GM23338 (cell line): ENCODE measurements at regions not wholly inside any gene's neighbourhood (a gene's known extent, or its start where the extent isn't known, plus 50 kb on each side); places are given as distances from the start of the nearest gene placed in this dataset.

Experiments used
- ATAC-seq: fragments of 200-7000 bp; cut with Tn5 transposase; 3 replicates; pipeline ENCODE4 v1.9.1; 2020
- DNase-seq: peaks from one replicate; pipeline ENCODE4 v3.0.0-alpha.2; 2015; ENCODE audit warnings: low spot score
- H2AFZ ChIP-seq: fragments of 200-600 bp; sonication (generic); 2 replicates; pipeline ENCODE4 v1.8.0; 2016; ENCODE audit warnings: antibody characterized with exemption, mild to moderate bottlenecking, moderate library complexity
- H3F3A ChIP-seq: fragments of 200-600 bp; sonication (generic); replicated peaks from 2 replicates; pipeline ENCODE4 v1.8.0; 2017; ENCODE audit warnings: antibody characterized with exemption, mixed run types, low read depth
- H3K27ac ChIP-seq: fragments of 200-600 bp; sonication (generic); 2 replicates; pipeline ENCODE4 v1.6.1; 2016; ENCODE audit warnings: low read depth
- H3K27me3 ChIP-seq: fragments of 200-600 bp; sonication (generic); 2 replicates; pipeline ENCODE4 v1.8.0; 2016; ENCODE audit warnings: mild to moderate bottlenecking, mixed run types, moderate library complexity; ENCODE audit not compliant: insufficient read depth
- H3K36me3 ChIP-seq: fragments of 200-600 bp; sonication (generic); 2 replicates; pipeline ENCODE4 v1.8.0; 2016; ENCODE audit warnings: mild to moderate bottlenecking; ENCODE audit not compliant: insufficient read depth
- H3K4me1 ChIP-seq: fragments of 200-600 bp; sonication (generic); 2 replicates; pipeline ENCODE4 v1.8.0; 2016; ENCODE audit warnings: mild to moderate bottlenecking, moderate library complexity; ENCODE audit not compliant: insufficient read depth
- H3K4me2 ChIP-seq: fragments of 200-600 bp; sonication (generic); 2 replicates; pipeline ENCODE4 v1.7.1; 2017; ENCODE audit warnings: mixed run types
- H3K4me3 ChIP-seq: fragments of 200-600 bp; sonication (generic); 2 replicates; pipeline ENCODE4 v1.6.1; 2016; ENCODE audit warnings: mixed run types
- H3K79me2 ChIP-seq: fragments of 200-600 bp; sonication (generic); replicated peaks from 2 replicates; pipeline ENCODE4 v1.8.0; 2017; ENCODE audit warnings: mild to moderate bottlenecking; ENCODE audit not compliant: insufficient read depth
- H3K9me2 ChIP-seq: fragments of 200-600 bp; sonication (generic); 2 replicates; pipeline ENCODE4 v1.8.0; 2017; ENCODE audit not compliant: insufficient read depth
- H4K20me1 ChIP-seq: fragments of 200-600 bp; sonication (generic); replicated peaks from 2 replicates; pipeline ENCODE4 v1.8.0; 2017; ENCODE audit warnings: mild to moderate bottlenecking; ENCODE audit not compliant: insufficient read depth
- H3K27ac Mint-ChIP-seq: 2 replicates; pipeline ENCODE4 v1.8.0; 2020; ENCODE audit warnings: inconsistent platforms, mild to moderate bottlenecking, moderate library complexity, mixed read lengths
- H3K27me3 Mint-ChIP-seq: 3 replicates; pipeline ENCODE4 v1.8.0; 2022; ENCODE audit warnings: low read depth, mild to moderate bottlenecking, moderate library complexity, mixed read lengths, inconsistent platforms; ENCODE audit not compliant: insufficient read depth, poor library complexity
- H3K36me3 Mint-ChIP-seq: 3 replicates; pipeline ENCODE4 v1.8.0; 2021; ENCODE audit warnings: low read depth, mild to moderate bottlenecking, inconsistent platforms, moderate library complexity, mixed read lengths
- H3K4me1 Mint-ChIP-seq: 3 replicates; pipeline ENCODE4 v1.8.0; 2020; ENCODE audit warnings: mild to moderate bottlenecking, inconsistent platforms, mixed read lengths
- H3K4me3 Mint-ChIP-seq: 3 replicates; pipeline ENCODE4 v1.8.0; 2021; ENCODE audit warnings: moderate library complexity, mild to moderate bottlenecking, inconsistent platforms, mixed read lengths
- H3K9me3 Mint-ChIP-seq: 3 replicates; pipeline ENCODE4 v1.8.0; 2020; ENCODE audit warnings: moderate library complexity, mild to moderate bottlenecking, inconsistent platforms, mixed read lengths
- CREB1 ChIP-seq: fragments of 250-450 bp; sonication (Bioruptor Pico); IDR thresholded peaks from 2 replicates; pipeline ENCODE4 v1.5.0; 2020; ENCODE audit warnings: low read depth, mild to moderate bottlenecking, moderate library complexity
- EZH2 ChIP-seq: fragments of 200-600 bp; sonication (generic); IDR thresholded peaks from one replicate; pipeline ENCODE4 v1.8.0; 2017; ENCODE audit warnings: antibody characterized with exemption, mild to moderate bottlenecking, low read depth; ENCODE audit not compliant: unreplicated experiment
- JUNB ChIP-seq: IDR thresholded peaks from one replicate; pipeline ENCODE4 v1.6.1; 2016; ENCODE audit warnings: antibody characterized with exemption; ENCODE audit not compliant: unreplicated experiment
- NANOG ChIP-seq: IDR thresholded peaks from 2 replicates; pipeline ENCODE4 v1.6.1; 2016; ENCODE audit warnings: antibody characterized with exemption, borderline replicate concordance
- POLR2AphosphoS5 ChIP-seq: IDR thresholded peaks from 2 replicates; pipeline ENCODE4 v1.6.1; 2016; ENCODE audit warnings: antibody characterized with exemption, low read depth
- STAT1 ChIP-seq: IDR thresholded peaks from one replicate; pipeline ENCODE4 v1.6.1; 2016; ENCODE audit warnings: antibody characterized with exemption; ENCODE audit not compliant: unreplicated experiment
- ZNF114 ChIP-seq: fragments of 250-450 bp; sonication (Bioruptor Pico); IDR thresholded peaks from 2 replicates; pipeline ENCODE4 v1.5.0; 2020; ENCODE audit warnings: mild to moderate bottlenecking, moderate library complexity
- TF ChIP-seq, protein P1 (sequence below): fragments of 250-450 bp; sonication (Bioruptor Pico); IDR thresholded peaks from 2 replicates; pipeline ENCODE4 v1.5.0; 2020; ENCODE audit warnings: mild to moderate bottlenecking, moderate library complexity
- TF ChIP-seq, protein P2 (sequence below), 2 experiments: fragments of 200-600 bp in 1 of 2; sonication (generic) in 1 of 2; conservative IDR thresholded peaks; 2 replicates each; pipeline versions ENCODE4 v1.5.1 to v1.6.1; 2016 to 2017; ENCODE audit warnings: antibody characterized with exemption in 2 of 2, low read depth in 2 of 2, mild to moderate bottlenecking in 2 of 2, moderate library complexity in 1 of 2

DNA sequence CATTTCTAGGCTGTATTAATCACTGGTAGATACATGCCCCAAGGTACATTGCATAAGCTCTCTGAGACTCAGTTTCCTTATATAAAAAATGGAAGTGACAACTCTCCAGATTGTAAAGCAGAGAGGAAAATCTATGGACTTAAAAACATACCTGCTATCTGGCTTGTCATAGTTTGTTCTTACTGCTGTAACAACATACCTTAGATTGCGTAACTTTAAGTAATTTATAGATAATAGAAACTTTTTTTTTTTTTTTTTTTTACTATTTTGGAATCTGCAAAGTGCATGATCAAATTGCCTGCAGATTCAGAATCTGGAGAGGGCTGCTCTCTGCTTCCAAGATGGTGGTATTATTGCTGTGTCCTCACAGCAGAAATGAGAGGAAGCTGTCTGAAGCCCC, 827.7 kb upstream of the BRINP3 start:
- no peak overlapping the region for H3K4me3 ChIP-seq
- H3K4me1 ChIP-seq = no peaks in the 10 kb centered on the region
- no peak overlapping the region for H3K4me2 ChIP-seq
- H3F3A ChIP-seq = no peaks in the 10 kb centered on the region
- H2AFZ ChIP-seq = no peak overlapping the region
- Mint-ChIP-seq H3K27ac (no peak overlapping the region), H3K9me3 (peaks cover 9% of the 10 kb centered on the region; the same call in 2 of the 3 replicates), H3K36me3 (0 out of 3 replicates have a peak, but pooled peaks cover 2% of the 10 kb centered on the region), H3K4me1 (no peaks in the 10 kb centered on the region; the same call in 2 of the 3 replicates), H3K4me3 (no peak overlapping the region), H3K27me3 (peaks cover 2% of the 10 kb centered on the region)
- no peaks in the 10 kb centered on the region for H3K79me2 ChIP-seq
- no peaks in the 10 kb centered on the region for H4K20me1 ChIP-seq
- DNase-seq = no peak
- H3K9me2 ChIP-seq = 0 out of 2 replicates have a peak, but pooled peaks cover 7% of the 10 kb centered on the region
- H3K27me3 ChIP-seq = no peaks in the 10 kb centered on the region
- TF ChIP-seq, protein P1, sequence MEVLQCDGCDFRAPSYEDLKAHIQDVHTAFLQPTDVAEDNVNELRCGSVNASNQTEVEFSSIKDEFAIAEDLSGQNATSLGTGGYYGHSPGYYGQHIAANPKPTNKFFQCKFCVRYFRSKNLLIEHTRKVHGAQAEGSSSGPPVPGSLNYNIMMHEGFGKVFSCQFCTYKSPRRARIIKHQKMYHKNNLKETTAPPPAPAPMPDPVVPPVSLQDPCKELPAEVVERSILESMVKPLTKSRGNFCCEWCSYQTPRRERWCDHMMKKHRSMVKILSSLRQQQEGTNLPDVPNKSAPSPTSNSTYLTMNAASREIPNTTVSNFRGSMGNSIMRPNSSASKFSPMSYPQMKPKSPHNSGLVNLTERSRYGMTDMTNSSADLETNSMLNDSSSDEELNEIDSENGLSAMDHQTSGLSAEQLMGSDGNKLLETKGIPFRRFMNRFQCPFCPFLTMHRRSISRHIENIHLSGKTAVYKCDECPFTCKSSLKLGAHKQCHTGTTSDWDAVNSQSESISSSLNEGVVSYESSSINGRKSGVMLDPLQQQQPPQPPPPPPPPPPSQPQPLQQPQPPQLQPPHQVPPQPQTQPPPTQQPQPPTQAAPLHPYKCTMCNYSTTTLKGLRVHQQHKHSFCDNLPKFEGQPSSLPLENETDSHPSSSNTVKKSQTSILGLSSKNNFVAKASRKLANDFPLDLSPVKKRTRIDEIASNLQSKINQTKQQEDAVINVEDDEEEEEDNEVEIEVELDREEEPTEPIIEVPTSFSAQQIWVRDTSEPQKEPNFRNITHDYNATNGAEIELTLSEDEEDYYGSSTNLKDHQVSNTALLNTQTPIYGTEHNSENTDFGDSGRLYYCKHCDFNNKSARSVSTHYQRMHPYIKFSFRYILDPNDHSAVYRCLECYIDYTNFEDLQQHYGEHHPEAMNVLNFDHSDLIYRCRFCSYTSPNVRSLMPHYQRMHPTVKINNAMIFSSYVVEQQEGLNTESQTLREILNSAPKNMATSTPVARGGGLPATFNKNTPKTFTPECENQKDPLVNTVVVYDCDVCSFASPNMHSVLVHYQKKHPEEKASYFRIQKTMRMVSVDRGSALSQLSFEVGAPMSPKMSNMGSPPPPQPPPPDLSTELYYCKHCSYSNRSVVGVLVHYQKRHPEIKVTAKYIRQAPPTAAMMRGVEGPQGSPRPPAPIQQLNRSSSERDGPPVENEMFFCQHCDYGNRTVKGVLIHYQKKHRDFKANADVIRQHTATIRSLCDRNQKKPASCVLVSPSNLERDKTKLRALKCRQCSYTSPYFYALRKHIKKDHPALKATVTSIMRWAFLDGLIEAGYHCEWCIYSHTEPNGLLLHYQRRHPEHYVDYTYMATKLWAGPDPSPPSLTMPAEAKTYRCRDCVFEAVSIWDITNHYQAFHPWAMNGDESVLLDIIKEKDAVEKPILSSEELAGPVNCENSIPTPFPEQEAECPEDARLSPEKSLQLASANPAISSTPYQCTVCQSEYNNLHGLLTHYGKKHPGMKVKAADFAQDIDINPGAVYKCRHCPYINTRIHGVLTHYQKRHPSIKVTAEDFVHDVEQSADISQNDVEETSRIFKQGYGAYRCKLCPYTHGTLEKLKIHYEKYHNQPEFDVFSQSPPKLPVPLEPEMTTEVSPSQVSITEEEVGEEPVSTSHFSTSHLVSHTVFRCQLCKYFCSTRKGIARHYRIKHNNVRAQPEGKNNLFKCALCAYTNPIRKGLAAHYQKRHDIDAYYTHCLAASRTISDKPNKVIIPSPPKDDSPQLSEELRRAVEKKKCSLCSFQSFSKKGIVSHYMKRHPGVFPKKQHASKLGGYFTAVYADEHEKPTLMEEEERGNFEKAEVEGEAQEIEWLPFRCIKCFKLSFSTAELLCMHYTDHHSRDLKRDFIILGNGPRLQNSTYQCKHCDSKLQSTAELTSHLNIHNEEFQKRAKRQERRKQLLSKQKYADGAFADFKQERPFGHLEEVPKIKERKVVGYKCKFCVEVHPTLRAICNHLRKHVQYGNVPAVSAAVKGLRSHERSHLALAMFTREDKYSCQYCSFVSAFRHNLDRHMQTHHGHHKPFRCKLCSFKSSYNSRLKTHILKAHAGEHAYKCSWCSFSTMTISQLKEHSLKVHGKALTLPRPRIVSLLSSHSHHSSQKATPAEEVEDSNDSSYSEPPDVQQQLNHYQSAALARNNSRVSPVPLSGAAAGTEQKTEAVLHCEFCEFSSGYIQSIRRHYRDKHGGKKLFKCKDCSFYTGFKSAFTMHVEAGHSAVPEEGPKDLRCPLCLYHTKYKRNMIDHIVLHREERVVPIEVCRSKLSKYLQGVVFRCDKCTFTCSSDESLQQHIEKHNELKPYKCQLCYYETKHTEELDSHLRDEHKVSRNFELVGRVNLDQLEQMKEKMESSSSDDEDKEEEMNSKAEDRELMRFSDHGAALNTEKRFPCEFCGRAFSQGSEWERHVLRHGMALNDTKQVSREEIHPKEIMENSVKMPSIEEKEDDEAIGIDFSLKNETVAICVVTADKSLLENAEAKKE (CRISPR knock-in tag) = no peak
- TF ChIP-seq NANOG = no peak
- TF ChIP-seq, protein P2, sequence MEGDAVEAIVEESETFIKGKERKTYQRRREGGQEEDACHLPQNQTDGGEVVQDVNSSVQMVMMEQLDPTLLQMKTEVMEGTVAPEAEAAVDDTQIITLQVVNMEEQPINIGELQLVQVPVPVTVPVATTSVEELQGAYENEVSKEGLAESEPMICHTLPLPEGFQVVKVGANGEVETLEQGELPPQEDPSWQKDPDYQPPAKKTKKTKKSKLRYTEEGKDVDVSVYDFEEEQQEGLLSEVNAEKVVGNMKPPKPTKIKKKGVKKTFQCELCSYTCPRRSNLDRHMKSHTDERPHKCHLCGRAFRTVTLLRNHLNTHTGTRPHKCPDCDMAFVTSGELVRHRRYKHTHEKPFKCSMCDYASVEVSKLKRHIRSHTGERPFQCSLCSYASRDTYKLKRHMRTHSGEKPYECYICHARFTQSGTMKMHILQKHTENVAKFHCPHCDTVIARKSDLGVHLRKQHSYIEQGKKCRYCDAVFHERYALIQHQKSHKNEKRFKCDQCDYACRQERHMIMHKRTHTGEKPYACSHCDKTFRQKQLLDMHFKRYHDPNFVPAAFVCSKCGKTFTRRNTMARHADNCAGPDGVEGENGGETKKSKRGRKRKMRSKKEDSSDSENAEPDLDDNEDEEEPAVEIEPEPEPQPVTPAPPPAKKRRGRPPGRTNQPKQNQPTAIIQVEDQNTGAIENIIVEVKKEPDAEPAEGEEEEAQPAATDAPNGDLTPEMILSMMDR (conservative IDR thresholded peaks at IDR 0.05; ENCODE audit: low read depth in 2 of 2) = no peak
- TF ChIP-seq STAT1 = no peak
- no peak for TF ChIP-seq ZNF114 (CRISPR knock-in tag)
- no peak for TF ChIP-seq EZH2
- TF ChIP-seq CREB1 = no peak
- TF ChIP-seq POLR2AphosphoS5 = no peak
- no peak for TF ChIP-seq JUNB
- no peak overlapping the region for H3K27ac ChIP-seq
- no peak for ATAC-seq
- H3K36me3 ChIP-seq = no peaks in the 10 kb centered on the region
